ENCODE measurements at regions not wholly inside any gene's neighbourhood (a gene's known extent, or its start where the extent isn't known, plus 50 kb on each side); places are given as distances from the start of the nearest gene placed in this dataset.

DNA sequence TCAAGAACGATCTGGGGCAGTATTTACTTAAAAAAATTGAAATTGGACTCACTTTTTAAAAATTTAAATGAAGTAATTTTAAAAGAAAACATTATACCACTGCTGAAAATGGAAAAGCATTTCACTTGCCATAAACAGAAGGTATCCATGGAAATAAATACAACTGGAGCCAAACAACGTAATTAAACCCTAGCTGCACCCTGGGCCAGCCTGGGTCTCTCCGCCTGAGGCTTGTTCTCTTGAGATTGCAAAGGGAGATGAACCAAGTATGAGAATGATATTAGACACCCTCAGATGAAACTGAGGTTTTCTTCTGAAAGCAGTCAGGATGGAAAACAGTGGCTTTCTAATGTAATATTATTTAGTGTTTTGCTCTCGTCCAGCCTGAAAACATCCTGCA lies 264.4 kb downstream of the KCNE4 start:
- peaks cover 0 to 5% (median 2%) of the 10 kb centered on the region in 7 donors for H3K9me3 Mint-ChIP-seq
- WGBS (ENCODE audit: insufficient coverage): 100% methylated on average over 1 of the region's 4 CpGs
- H3K36me3 Mint-ChIP-seq: no peaks in the 10 kb centered on the region
- TF ChIP-seq, protein P1, sequence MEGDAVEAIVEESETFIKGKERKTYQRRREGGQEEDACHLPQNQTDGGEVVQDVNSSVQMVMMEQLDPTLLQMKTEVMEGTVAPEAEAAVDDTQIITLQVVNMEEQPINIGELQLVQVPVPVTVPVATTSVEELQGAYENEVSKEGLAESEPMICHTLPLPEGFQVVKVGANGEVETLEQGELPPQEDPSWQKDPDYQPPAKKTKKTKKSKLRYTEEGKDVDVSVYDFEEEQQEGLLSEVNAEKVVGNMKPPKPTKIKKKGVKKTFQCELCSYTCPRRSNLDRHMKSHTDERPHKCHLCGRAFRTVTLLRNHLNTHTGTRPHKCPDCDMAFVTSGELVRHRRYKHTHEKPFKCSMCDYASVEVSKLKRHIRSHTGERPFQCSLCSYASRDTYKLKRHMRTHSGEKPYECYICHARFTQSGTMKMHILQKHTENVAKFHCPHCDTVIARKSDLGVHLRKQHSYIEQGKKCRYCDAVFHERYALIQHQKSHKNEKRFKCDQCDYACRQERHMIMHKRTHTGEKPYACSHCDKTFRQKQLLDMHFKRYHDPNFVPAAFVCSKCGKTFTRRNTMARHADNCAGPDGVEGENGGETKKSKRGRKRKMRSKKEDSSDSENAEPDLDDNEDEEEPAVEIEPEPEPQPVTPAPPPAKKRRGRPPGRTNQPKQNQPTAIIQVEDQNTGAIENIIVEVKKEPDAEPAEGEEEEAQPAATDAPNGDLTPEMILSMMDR (IDR thresholded peaks at IDR 0.05): no peak
- Histone ChIP-seq H3K27ac (ENCODE audit: low read depth in 1 of 2, low read length in 2 of 2) (no peak overlapping the region), H3K36me3 (replicated peaks in 1 of 2; ENCODE audit: control insufficient read depth in 1 of 2, insufficient read depth in 2 of 2, low read length in 2 of 2) (no peaks in the 10 kb centered on the region), H3K9me3 (replicated peaks in 1 of 2; ENCODE audit: control insufficient read depth in 1 of 2, insufficient read depth in 1 of 2, low read length in 2 of 2) (peaks cover 0 to 4% of the 10 kb centered on the region in 2 donors), H3K9ac (ENCODE audit: insufficient read depth, low read length, poor library complexity, severe bottlenecking) (no peak overlapping the region), H3K27me3 (ENCODE audit: control insufficient read depth in 2 of 2, insufficient read depth in 2 of 2, low read length in 2 of 2) (no peaks in the 10 kb centered on the region), H3K4me3 (replicated peaks in 1 of 3; ENCODE audit: low read depth in 2 of 3, low read length in 3 of 3) (no peak overlapping the region), H4K20me1 (ENCODE audit: insufficient read depth, low read length) (no peaks in the 10 kb centered on the region), H3K4me2 (replicated peaks; ENCODE audit: extremely low read depth, low read length, poor library complexity, severe bottlenecking) (no peak overlapping the region), H3K4me1 (ENCODE audit: control insufficient read depth in 1 of 2, insufficient read depth in 2 of 2, low read length in 2 of 2) (no peaks in the 10 kb centered on the region), H3K79me2 (ENCODE audit: insufficient read depth, low read length) (no peaks in the 10 kb centered on the region), H2AFZ (ENCODE audit: insufficient read depth, low read depth, low read length, poor library complexity, severe bottlenecking) (no peak overlapping the region)
- DNase-seq: no peak
- no peaks in the 10 kb centered on the region for H3K4me1 Mint-ChIP-seq
- no peak overlapping the region for H3K4me3 Mint-ChIP-seq
- intact Hi-C loops (cut with micrococcal nuclease): no loop called here
- H3K27ac Mint-ChIP-seq: no peak overlapping the region
- H3K27me3 Mint-ChIP-seq (ENCODE audit: low read depth in 3 of 3): peaks cover 0 to 1% (median 0%) of the 10 kb centered on the region in 3 donors

DNA sequence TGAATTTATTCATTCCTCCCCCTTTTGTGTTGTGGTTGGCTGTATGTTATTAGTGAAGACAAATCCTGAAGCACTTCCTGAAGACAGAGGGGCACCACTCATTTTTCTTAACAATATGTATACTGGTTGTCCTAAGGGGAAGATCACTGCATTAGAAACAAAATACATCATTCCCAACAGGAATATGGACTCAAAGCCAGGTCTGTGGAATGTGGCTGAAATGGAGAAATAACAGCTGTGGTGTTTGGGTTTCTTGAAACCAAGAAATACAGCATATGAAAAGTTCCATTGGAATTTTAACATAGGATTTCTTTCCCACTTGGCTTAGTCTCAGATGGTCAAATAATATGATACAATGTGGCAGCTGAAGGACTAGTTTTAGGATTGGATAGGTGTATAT lies 267.6 kb downstream of the KCNE4 start:
- no peaks in the 10 kb centered on the region for H4K20me1 ChIP-seq (ENCODE audit: insufficient read depth, low read length)
- H3K36me3 ChIP-seq (replicated peaks in 1 of 2; ENCODE audit: control insufficient read depth in 1 of 2, insufficient read depth in 2 of 2, low read length in 2 of 2): no peaks in the 10 kb centered on the region
- no peak overlapping the region for H3K4me2 ChIP-seq (replicated peaks; ENCODE audit: extremely low read depth, low read length, poor library complexity, severe bottlenecking)
- H3K4me1 ChIP-seq (ENCODE audit: control insufficient read depth in 1 of 2, insufficient read depth in 2 of 2, low read length in 2 of 2): no peaks in the 10 kb centered on the region
- no peaks in the 10 kb centered on the region for H3K27me3 ChIP-seq (ENCODE audit: control insufficient read depth in 2 of 2, insufficient read depth in 2 of 2, low read length in 2 of 2)
- H3K4me3 ChIP-seq (replicated peaks in 1 of 3; ENCODE audit: low read depth in 2 of 3, low read length in 3 of 3): no peak overlapping the region
- no peak overlapping the region for H2AFZ ChIP-seq (ENCODE audit: insufficient read depth, low read depth, low read length, poor library complexity, severe bottlenecking)
- Mint-ChIP-seq H3K36me3 (no peaks in the 10 kb centered on the region), H3K27ac (no peak overlapping the region), H3K4me3 (no peak overlapping the region), H3K4me1 (no peaks in the 10 kb centered on the region), H3K27me3 (ENCODE audit: low read depth in 3 of 3) (peaks cover 0 to 1% (median 1%) of the 10 kb centered on the region in 3 donors), H3K9me3 (peaks cover 0 to 7% (median 4%) of the 10 kb centered on the region in 7 donors)
- no peak overlapping the region for H3K9ac ChIP-seq (ENCODE audit: insufficient read depth, low read length, poor library complexity, severe bottlenecking)
- no peak overlapping the region for H3K27ac ChIP-seq (ENCODE audit: low read depth in 1 of 2, low read length in 2 of 2)
- no peak for DNase-seq
- TF ChIP-seq, protein P1 (IDR thresholded peaks at IDR 0.05): no peak
- H3K9me3 ChIP-seq (replicated peaks in 1 of 2; ENCODE audit: control insufficient read depth in 1 of 2, insufficient read depth in 1 of 2, low read length in 2 of 2): peaks cover 0 to 6% of the 10 kb centered on the region in 2 donors
- intact Hi-C loops (cut with micrococcal nuclease): no loop called here
- no peaks in the 10 kb centered on the region for H3K79me2 ChIP-seq (ENCODE audit: insufficient read depth, low read length)
